K562 (cell line): ENCODE measurements at regions not wholly inside any gene's neighbourhood (a gene's known extent, or its start where the extent isn't known, plus 50 kb on each side); places are given as distances from the start of the nearest gene placed in this dataset.

Experiments used
- ATAC-seq: fragments of 200-7000 bp; cut with Tn5 transposase; 3 replicates; pipeline ENCODE4 v1.9.1; 2020; ENCODE audit warnings: moderate library complexity
- BruUV-seq: library from RNA; stranded (reverse); fragments of 400-500 nt; replicated peaks from 2 replicates; lab custom pipeline; 2021; lab: Mats Ljungman, UMichigan
- CTCF ChIA-PET: fragments of 300-600 bp; formaldehyde crosslinking; extraction: SDS; loops from one replicate; lab custom pipeline; 2021; ENCODE audit warnings: low intra/inter-chr PET ratio; lab: Yijun Ruan, JAX
- POLR2A ChIA-PET: fragments of 300-600, 350-650 bp; sonication (Branson Sonifier 250); formaldehyde crosslinking; extraction: SDS; loops from one replicate; lab custom pipeline; 2021; ENCODE audit warnings: antibody characterized with exemption, inconsistent platforms; lab: Yijun Ruan, JAX
- DNase-seq, 4 experiments: peaks; one replicate each; pipeline versions ENCODE4 v3.0.0 to v3.0.0-alpha.2; 2011 to 2018; ENCODE audit warnings: low spot score in 3 of 4, mixed read lengths in 3 of 4; ENCODE audit errors: extremely low read depth in 1 of 4
- FAIRE-seq: peaks from 2 replicates; lab custom pipeline; 2011; peaks lifted over from hg19 to GRCh38; lab: Jason Lieb, UNC
- H2AFZ ChIP-seq: 2 replicates; pipeline ENCODE4 v1.6.0; 2011; ENCODE audit warnings: low read depth, low read length, control low read depth, inconsistent platforms
- H3K27ac ChIP-seq: fragments of 200-600 bp; 3 replicates; pipeline ENCODE4 v1.8.0; 2011; ENCODE audit warnings: low read depth, mild to moderate bottlenecking, control low read depth, inconsistent platforms, low read length, moderate library complexity, mixed read lengths; ENCODE audit errors: extremely low read depth
- H3K27me3 ChIP-seq, 2 experiments: fragments of 300-600 bp in 1 of 2; 2 replicates in 1 of 2; 3 replicates in 1 of 2; pipeline versions ENCODE4 v1.6.0 to v1.8.0; 2011; ENCODE audit warnings: inconsistent platforms in 2 of 2, low read length in 2 of 2, mild to moderate bottlenecking in 1 of 2, mixed read lengths in 1 of 2, moderate library complexity in 1 of 2; ENCODE audit not compliant: control insufficient read depth in 2 of 2, insufficient read depth in 2 of 2
- H3K36me3 ChIP-seq: fragments of 300-600 bp; 3 replicates; pipeline ENCODE4 v1.8.0; 2011; ENCODE audit warnings: mild to moderate bottlenecking, low read length, inconsistent platforms; ENCODE audit not compliant: control insufficient read depth, insufficient read depth
- H3K4me1 ChIP-seq, 2 experiments: fragments of 200-600 bp in 1 of 2; replicated peaks in 1 of 2; 2 replicates in 1 of 2; 3 replicates in 1 of 2; pipeline versions ENCODE4 v1.5.1 to v1.8.0; 2011; ENCODE audit warnings: inconsistent platforms in 2 of 2, low read length in 2 of 2, mild to moderate bottlenecking in 1 of 2, mixed read lengths in 1 of 2, moderate library complexity in 1 of 2; ENCODE audit not compliant: control insufficient read depth in 2 of 2, insufficient read depth in 2 of 2
- H3K4me2 ChIP-seq: 2 replicates; pipeline ENCODE4 v1.6.1; 2011; ENCODE audit warnings: low read length, control low read depth, inconsistent platforms, mixed read lengths; ENCODE audit not compliant: insufficient read depth
- H3K4me3 ChIP-seq: fragments of 200-600 bp; sonication (generic), shearing (Covaris generic); 2 replicates; pipeline ENCODE4 v1.5.1; 2016; ENCODE audit warnings: control low read depth, inconsistent platforms
- H3K79me2 ChIP-seq: fragments of 200-600 bp; 3 replicates; pipeline ENCODE4 v1.8.0; 2011; ENCODE audit warnings: low read length, inconsistent platforms; ENCODE audit not compliant: control insufficient read depth, insufficient read depth
- H3K9ac ChIP-seq, 2 experiments: 2 replicates each; pipeline versions ENCODE4 v1.6.0 to v1.6.1; 2011; ENCODE audit warnings: low read depth in 2 of 2, low read length in 2 of 2, control low read depth in 1 of 2, inconsistent platforms in 1 of 2, mild to moderate bottlenecking in 1 of 2, mixed read lengths in 1 of 2; ENCODE audit not compliant: insufficient read depth in 1 of 2
- H3K9me1 ChIP-seq: one replicate; pipeline ENCODE4 v1.6.0; 2011; ENCODE audit warnings: inconsistent platforms, mild to moderate bottlenecking, low read length, moderate library complexity; ENCODE audit not compliant: control insufficient read depth, insufficient read depth
- H3K9me3 ChIP-seq: replicated peaks from 2 replicates; pipeline ENCODE4 v1.5.1; 2011; ENCODE audit warnings: low read depth, low read length, inconsistent platforms; ENCODE audit not compliant: control insufficient read depth, insufficient read depth
- H4K20me1 ChIP-seq: replicated peaks from 2 replicates; pipeline ENCODE4 v1.6.1; 2011; ENCODE audit warnings: low read length, inconsistent platforms, mixed read lengths; ENCODE audit not compliant: control insufficient read depth, insufficient read depth
- BCOR ChIP-seq: fragments of 450-650 bp; IDR thresholded peaks from 2 replicates; pipeline ENCODE4 v1.6.1; 2016
- CEBPG ChIP-seq, 3 experiments: fragments of 200-800 bp in 1 of 3; sonication (Bioruptor generic) in 1 of 3; sonication (generic) in 1 of 3; formaldehyde crosslinking in 1 of 3; IDR thresholded peaks in 2 of 3; conservative IDR thresholded peaks in 1 of 3; 2 replicates each; pipeline versions ENCODE4 v1.6.1 to v1.8.0; 2016 to 2022; ENCODE audit warnings: missing compliant biosample characterization in 2 of 3, missing genetic modification characterization in 2 of 3, mild to moderate bottlenecking in 1 of 3, missing genetic modification reagents in 1 of 3
- DNMT1 ChIP-seq: fragments of 450-650 bp; IDR thresholded peaks from 2 replicates; pipeline ENCODE4 v1.6.1; 2016; ENCODE audit warnings: antibody characterized with exemption, mild to moderate bottlenecking
- ZKSCAN8 ChIP-seq: fragments of 200-800 bp; sonication (Bioruptor generic); IDR thresholded peaks from 2 replicates; pipeline ENCODE4 v1.6.1; 2016; ENCODE audit warnings: missing genetic modification characterization, missing compliant biosample characterization
- WGBS: fragments of 100-300 bp; shearing (Covaris generic); methylation state at CpG from one replicate; pipeline ENCODE4 v1.1.6; 2016; ENCODE audit warnings: low coverage, mixed read lengths; ENCODE audit not compliant: insufficient coverage; ENCODE audit errors: missing lambda C conversion rate; 5-methylcytosine and 5-hydroxymethylcytosine counted together
- in situ Hi-C: fragments of 300-500 bp; cut with MboI; formaldehyde crosslinking; loops from 4 replicates; pipeline ENCODE4 v1.15.0; 2018; ENCODE audit warnings: inconsistent platforms, mixed read lengths
- intact Hi-C: fragments of 100-400 bp; cut with micrococcal nuclease; formaldehyde crosslinking; loops from 2 replicates; pipeline ENCODE4 v1.14.2; 2022
- TF ChIP-seq, protein P1 (sequence below): fragments of 450-650 bp; formaldehyde crosslinking; IDR thresholded peaks from 2 replicates; pipeline ENCODE4 v1.4.0; 2020; ENCODE audit warnings: mild to moderate bottlenecking, moderate library complexity
- TF ChIP-seq, protein P2 (sequence below), 2 experiments: fragments of 150-350 bp in 1 of 2; IDR thresholded peaks; 2 replicates each; pipeline ENCODE4 v1.6.1; 2012 to 2016; ENCODE audit warnings: low read depth in 2 of 2, low read length in 2 of 2, mild to moderate bottlenecking in 1 of 2, moderate library complexity in 1 of 2
- TF ChIP-seq, protein P3 (sequence below): sonication (generic); formaldehyde crosslinking; IDR thresholded peaks from 2 replicates; pipeline ENCODE4 v1.8.0; 2022; ENCODE audit warnings: mild to moderate bottlenecking, missing genetic modification reagents

DNA sequence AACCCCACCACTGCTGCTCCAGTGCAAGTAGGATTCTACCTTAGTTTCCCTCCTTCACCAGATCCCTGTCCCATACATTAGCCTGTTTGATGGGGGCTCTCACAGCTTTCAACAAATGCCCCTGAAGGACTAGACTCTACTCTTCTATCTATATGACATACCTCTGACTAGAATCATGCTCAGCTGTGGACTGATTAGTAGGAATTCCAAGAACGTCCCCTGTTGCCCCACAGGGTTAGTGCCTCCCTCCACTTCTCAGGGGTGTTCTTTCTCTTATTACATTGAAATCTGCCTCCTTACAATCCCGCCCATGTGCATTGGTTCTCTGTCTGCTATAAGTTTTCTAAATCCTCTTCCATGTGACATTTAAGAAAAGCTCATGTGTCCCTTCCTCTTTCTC lies 375.9 kb upstream of the DUSP10 start:
- Histone ChIP-seq H3K4me1 (no peaks in the 10 kb centered on the region), H3K27ac (no peak overlapping the region), H3K9ac (no peak overlapping the region), H4K20me1 (no peaks in the 10 kb centered on the region), H2AFZ (no peak overlapping the region), H3K27me3 (no peaks in the 10 kb centered on the region), H3K4me2 (no peak overlapping the region), H3K9me1 (no peaks in the 10 kb centered on the region), H3K79me2 (no peaks in the 10 kb centered on the region), H3K36me3 (no peaks in the 10 kb centered on the region), H3K9me3 (no peaks in the 10 kb centered on the region), H3K4me3 (no peak overlapping the region)
- intact Hi-C loops: no loop called here
- ATAC-seq (no peak), FAIRE-seq (no peak), DNase-seq (no peak)
- in situ Hi-C loops: no loop called here
- ChIA-PET CTCF (no interaction called here), POLR2A (no interaction called here)
- TF ChIP-seq BCOR (no peak), ZKSCAN8 (CRISPR knock-in tag) (no peak), CEBPG (CRISPR knock-in tag; IDR thresholded peaks at IDR 0.05) (no peak), CEBPG (tag; conservative IDR thresholded peaks at IDR 0.05 in 1 of 2, IDR thresholded peaks at IDR 0.05 in 1 of 2) (no peak), DNMT1 (no peak)
- TF ChIP-seq, protein P1, sequence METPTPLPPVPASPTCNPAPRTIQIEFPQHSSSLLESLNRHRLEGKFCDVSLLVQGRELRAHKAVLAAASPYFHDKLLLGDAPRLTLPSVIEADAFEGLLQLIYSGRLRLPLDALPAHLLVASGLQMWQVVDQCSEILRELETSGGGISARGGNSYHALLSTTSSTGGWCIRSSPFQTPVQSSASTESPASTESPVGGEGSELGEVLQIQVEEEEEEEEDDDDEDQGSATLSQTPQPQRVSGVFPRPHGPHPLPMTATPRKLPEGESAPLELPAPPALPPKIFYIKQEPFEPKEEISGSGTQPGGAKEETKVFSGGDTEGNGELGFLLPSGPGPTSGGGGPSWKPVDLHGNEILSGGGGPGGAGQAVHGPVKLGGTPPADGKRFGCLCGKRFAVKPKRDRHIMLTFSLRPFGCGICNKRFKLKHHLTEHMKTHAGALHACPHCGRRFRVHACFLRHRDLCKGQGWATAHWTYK: no peak
- TF ChIP-seq, protein P2, sequence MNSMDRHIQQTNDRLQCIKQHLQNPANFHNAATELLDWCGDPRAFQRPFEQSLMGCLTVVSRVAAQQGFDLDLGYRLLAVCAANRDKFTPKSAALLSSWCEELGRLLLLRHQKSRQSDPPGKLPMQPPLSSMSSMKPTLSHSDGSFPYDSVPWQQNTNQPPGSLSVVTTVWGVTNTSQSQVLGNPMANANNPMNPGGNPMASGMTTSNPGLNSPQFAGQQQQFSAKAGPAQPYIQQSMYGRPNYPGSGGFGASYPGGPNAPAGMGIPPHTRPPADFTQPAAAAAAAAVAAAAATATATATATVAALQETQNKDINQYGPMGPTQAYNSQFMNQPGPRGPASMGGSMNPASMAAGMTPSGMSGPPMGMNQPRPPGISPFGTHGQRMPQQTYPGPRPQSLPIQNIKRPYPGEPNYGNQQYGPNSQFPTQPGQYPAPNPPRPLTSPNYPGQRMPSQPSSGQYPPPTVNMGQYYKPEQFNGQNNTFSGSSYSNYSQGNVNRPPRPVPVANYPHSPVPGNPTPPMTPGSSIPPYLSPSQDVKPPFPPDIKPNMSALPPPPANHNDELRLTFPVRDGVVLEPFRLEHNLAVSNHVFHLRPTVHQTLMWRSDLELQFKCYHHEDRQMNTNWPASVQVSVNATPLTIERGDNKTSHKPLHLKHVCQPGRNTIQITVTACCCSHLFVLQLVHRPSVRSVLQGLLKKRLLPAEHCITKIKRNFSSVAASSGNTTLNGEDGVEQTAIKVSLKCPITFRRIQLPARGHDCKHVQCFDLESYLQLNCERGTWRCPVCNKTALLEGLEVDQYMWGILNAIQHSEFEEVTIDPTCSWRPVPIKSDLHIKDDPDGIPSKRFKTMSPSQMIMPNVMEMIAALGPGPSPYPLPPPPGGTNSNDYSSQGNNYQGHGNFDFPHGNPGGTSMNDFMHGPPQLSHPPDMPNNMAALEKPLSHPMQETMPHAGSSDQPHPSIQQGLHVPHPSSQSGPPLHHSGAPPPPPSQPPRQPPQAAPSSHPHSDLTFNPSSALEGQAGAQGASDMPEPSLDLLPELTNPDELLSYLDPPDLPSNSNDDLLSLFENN (IDR thresholded peaks at IDR 0.05; ENCODE audit: low read depth in 2 of 2, low read length in 2 of 2): no peak
- TF ChIP-seq, protein P3, sequence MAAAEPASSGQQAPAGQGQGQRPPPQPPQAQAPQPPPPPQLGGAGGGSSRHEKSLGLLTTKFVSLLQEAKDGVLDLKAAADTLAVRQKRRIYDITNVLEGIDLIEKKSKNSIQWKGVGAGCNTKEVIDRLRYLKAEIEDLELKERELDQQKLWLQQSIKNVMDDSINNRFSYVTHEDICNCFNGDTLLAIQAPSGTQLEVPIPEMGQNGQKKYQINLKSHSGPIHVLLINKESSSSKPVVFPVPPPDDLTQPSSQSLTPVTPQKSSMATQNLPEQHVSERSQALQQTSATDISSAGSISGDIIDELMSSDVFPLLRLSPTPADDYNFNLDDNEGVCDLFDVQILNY (CRISPR knock-in tag): no peak
- BruUV-seq: no TSS peak
- WGBS: 0% methylated on average over 2 of the region's 2 CpGs
